ENCODE measurements at regions not wholly inside any gene's neighbourhood (a gene's known extent, or its start where the extent isn't known, plus 50 kb on each side); places are given as distances from the start of the nearest gene placed in this dataset.
"Not testable (repeated sequence)": the region's sequence is repeated elsewhere in the genome, so short reads cannot be mapped to it uniquely, and the experiment has no call there.

- no peak for DNase-seq (ENCODE audit: low read depth in 3 of 3, low spot score in 2 of 3)
Measured at GRCh38 chr6:150764334-150765066, 101.0 kb upstream of the MTHFD1L start.

GRCh38 chr6:150765067-150765764 lies 100.3 kb upstream of the MTHFD1L start:
- no peak for DNase-seq (ENCODE audit: low read depth in 3 of 3, low spot score in 2 of 3)

- no peak for DNase-seq (ENCODE audit: low read depth in 3 of 3, low spot score in 2 of 3)
Measured at GRCh38 chr6:150766201-150766997, 99.1 kb upstream of the MTHFD1L start.

GRCh38 chr6:150767161-150767560 lies 98.3 kb upstream of the MTHFD1L start:
- no peak for DNase-seq (ENCODE audit: low read depth in 3 of 3, low spot score in 2 of 3)

- peak in 1 of 3 donors; percentile 67 for DNase-seq (ENCODE audit: low read depth in 3 of 3, low spot score in 2 of 3)
Measured at GRCh38 chr6:150767571-150768018, 97.9 kb upstream of the MTHFD1L start.

- no peak for DNase-seq (ENCODE audit: low read depth in 3 of 3, low spot score in 2 of 3)
Measured at GRCh38 chr6:150770637-150771036, 94.9 kb upstream of the MTHFD1L start.

GRCh38 chr6:150773969-150774368 lies 91.5 kb upstream of the MTHFD1L start:
- no peak for DNase-seq (ENCODE audit: low read depth in 3 of 3, low spot score in 2 of 3)

GRCh38 chr6:150775415-150776203 lies 89.9 kb upstream of the MTHFD1L start:
- DNase-seq (ENCODE audit: low read depth in 3 of 3, low spot score in 2 of 3) = no peak

- no peak for DNase-seq (ENCODE audit: low read depth in 3 of 3, low spot score in 2 of 3)
Measured at GRCh38 chr6:150777736-150778135, 87.8 kb upstream of the MTHFD1L start.

GRCh38 chr6:150783813-150784212 lies 81.7 kb upstream of the MTHFD1L start:
- DNase-seq (ENCODE audit: low read depth in 3 of 3, low spot score in 2 of 3) = no peak

- DNase-seq (ENCODE audit: low read depth in 3 of 3, low spot score in 2 of 3) = no peak
Measured at GRCh38 chr6:150787429-150787828, 78.1 kb upstream of the MTHFD1L start.

GRCh38 chr6:150788089-150788488 lies 77.4 kb upstream of the MTHFD1L start:
- no peak for DNase-seq (ENCODE audit: low read depth in 3 of 3, low spot score in 2 of 3)

- not testable (repeated sequence) for DNase-seq (ENCODE audit: low read depth in 3 of 3, low spot score in 2 of 3)
Measured at GRCh38 chr6:150789906-150790305, 75.6 kb upstream of the MTHFD1L start.

- DNase-seq (ENCODE audit: low read depth in 3 of 3, low spot score in 2 of 3) = no peak
Measured at GRCh38 chr6:150791717-150792116, 73.8 kb upstream of the MTHFD1L start.

GRCh38 chr6:150797949-150798348 lies 67.6 kb upstream of the MTHFD1L start:
- DNase-seq (ENCODE audit: low read depth in 3 of 3, low spot score in 2 of 3) = no peak

- no peak for DNase-seq (ENCODE audit: low read depth in 3 of 3, low spot score in 2 of 3)
Measured at GRCh38 chr6:150799276-150799805, 66.2 kb upstream of the MTHFD1L start.

GRCh38 chr6:150800674-150801314 lies 64.7 kb upstream of the MTHFD1L start:
- DNase-seq (ENCODE audit: low read depth in 3 of 3, low spot score in 2 of 3) = no peak

- no peak for DNase-seq (ENCODE audit: low read depth in 3 of 3, low spot score in 2 of 3)
Measured at GRCh38 chr6:150806790-150807189, 58.7 kb upstream of the MTHFD1L start.

GRCh38 chr6:150813319-150813992 lies 52.0 kb upstream of the MTHFD1L start:
- DNase-seq (ENCODE audit: low read depth in 3 of 3, low spot score in 2 of 3) = no peak

Measured in right renal cortex interstitium (tissue), 3 donors.